CD8-positive, alpha-beta memory T cell (primary cell): ENCODE measurements at regions not wholly inside any gene's neighbourhood (a gene's known extent, or its start where the extent isn't known, plus 50 kb on each side); places are given as distances from the start of the nearest gene placed in this dataset.

Source experiments
- CTCF ChIA-PET: fragments of 350-600 bp; sonication (Branson Sonifier 250); formaldehyde crosslinking; loops from one replicate; lab custom pipeline; 2021; ENCODE audit warnings: antibody characterized with exemption; lab: Charles Lee
- POLR2A ChIA-PET: fragments of 350-600 bp; sonication (Branson Sonifier 250); formaldehyde crosslinking; loops from one replicate; lab custom pipeline; 2021; ENCODE audit warnings: antibody characterized with exemption; lab: Charles Lee
- DNase-seq, 5 donors: peaks; one replicate each; pipeline versions ENCODE4 v3.0.0 to v3.0.0-alpha.2; 2020 to 2022; ENCODE audit warnings: mixed read lengths in 1 of 5
- H3K27ac ChIP-seq: one replicate; pipeline ENCODE4 v1.7.0; 2013; ENCODE audit warnings: low read depth, mild to moderate bottlenecking, low read length, moderate library complexity
- H3K27me3 ChIP-seq: 2 replicates; pipeline ENCODE4 v1.7.0; 2013; ENCODE audit warnings: low read length, mild to moderate bottlenecking; ENCODE audit not compliant: insufficient read depth, poor library complexity, severe bottlenecking
- H3K36me3 ChIP-seq: 2 replicates; pipeline ENCODE4 v1.7.0; 2013; ENCODE audit warnings: mild to moderate bottlenecking, low read length, moderate library complexity; ENCODE audit not compliant: insufficient read depth
- H3K4me1 ChIP-seq: 2 replicates; pipeline ENCODE4 v1.7.0; 2013; ENCODE audit warnings: mild to moderate bottlenecking, low read length, moderate library complexity; ENCODE audit not compliant: insufficient read depth
- H3K4me3 ChIP-seq: 2 replicates; pipeline ENCODE4 v1.7.0; 2013; ENCODE audit warnings: mild to moderate bottlenecking, low read length
- H3K9me3 ChIP-seq: 2 replicates; pipeline ENCODE4 v1.7.0; 2013; ENCODE audit warnings: mild to moderate bottlenecking, low read length
- H3K27ac Mint-ChIP-seq, 8 donors: one replicate each; pipeline ENCODE4 v1.8.0; 2020 to 2021; ENCODE audit warnings: mixed read lengths in 8 of 8, mild to moderate bottlenecking in 6 of 8, inconsistent platforms in 3 of 8, moderate library complexity in 3 of 8
- H3K27me3 Mint-ChIP-seq, 2 donors: one replicate each; pipeline ENCODE4 v1.8.0; 2020 to 2021; ENCODE audit warnings: mixed read lengths in 2 of 2, mild to moderate bottlenecking in 1 of 2, moderate library complexity in 1 of 2
- H3K36me3 Mint-ChIP-seq, 3 donors: one replicate each; pipeline ENCODE4 v1.8.0; 2020 to 2021; ENCODE audit warnings: mixed read lengths in 3 of 3, inconsistent platforms in 1 of 3, mild to moderate bottlenecking in 1 of 3
- H3K4me1 Mint-ChIP-seq, 3 donors: one replicate each; pipeline ENCODE4 v1.8.0; 2020 to 2021; ENCODE audit warnings: mixed read lengths in 3 of 3, inconsistent platforms in 1 of 3, mild to moderate bottlenecking in 1 of 3
- H3K4me3 Mint-ChIP-seq, 7 donors: one replicate each; pipeline ENCODE4 v1.8.0; 2020 to 2021; ENCODE audit warnings: mixed read lengths in 7 of 7, mild to moderate bottlenecking in 6 of 7, moderate library complexity in 4 of 7, inconsistent platforms in 2 of 7
- H3K9me3 Mint-ChIP-seq, 5 donors: one replicate each; pipeline ENCODE4 v1.8.0; 2020 to 2022; ENCODE audit warnings: mixed read lengths in 5 of 5, mild to moderate bottlenecking in 3 of 5, moderate library complexity in 2 of 5, inconsistent platforms in 1 of 5

- POLR2A ChIA-PET, result no interaction called here
- Histone ChIP-seq H3K9me3 (no peaks in the 10 kb centered on the region), H3K27me3 (no peaks in the 10 kb centered on the region), H3K36me3 (no peaks in the 10 kb centered on the region), H3K4me3 (no peak overlapping the region), H3K4me1 (no peaks in the 10 kb centered on the region), H3K27ac (no peak overlapping the region)
- Mint-ChIP-seq H3K27me3 (no peaks in the 10 kb centered on the region), H3K36me3 (no peaks in the 10 kb centered on the region), H3K4me3 (peak overlapping the region in 1 of 7 donors; percentile 29), H3K9me3 (peaks cover 0 to 5% (median 0%) of the 10 kb centered on the region in 5 donors), H3K27ac (no peak overlapping the region), H3K4me1 (no peaks in the 10 kb centered on the region)
- CTCF ChIA-PET, result no interaction called here
- DNase-seq, result peak in 1 of 5 donors; percentile 38
These were observed 128.2 kb upstream of the ARGLU1 start for GRCh38 chr13:106696140-106696539.

GRCh38 chr13:106695139-106695538, 127.2 kb upstream of the ARGLU1 start:
- H3K27ac Mint-ChIP-seq, result no peak overlapping the region
- POLR2A ChIA-PET, result no interaction called here
- H3K36me3 Mint-ChIP-seq, result no peaks in the 10 kb centered on the region
- H3K4me1 Mint-ChIP-seq, result no peaks in the 10 kb centered on the region
- no peaks in the 10 kb centered on the region for H3K36me3 ChIP-seq
- DNase-seq, result no peak
- no peaks in the 10 kb centered on the region for H3K9me3 ChIP-seq
- H3K27me3 Mint-ChIP-seq, result no peaks in the 10 kb centered on the region
- H3K9me3 Mint-ChIP-seq, result peaks cover 0 to 5% (median 0%) of the 10 kb centered on the region in 5 donors
- CTCF ChIA-PET, result no interaction called here
- H3K4me1 ChIP-seq, result no peaks in the 10 kb centered on the region
- H3K4me3 Mint-ChIP-seq, result no peak overlapping the region
- no peaks in the 10 kb centered on the region for H3K27me3 ChIP-seq
- H3K4me3 ChIP-seq, result no peak overlapping the region
- no peak overlapping the region for H3K27ac ChIP-seq

GRCh38 chr13:106691861-106692260, 123.9 kb upstream of the ARGLU1 start:
- ChIA-PET POLR2A (no interaction called here), CTCF (interaction anchor here (1.0 kb wide), 1 partner anchor 10 kb away, joined by 3 read pairs; no protein-coding TSS in a partner anchor)
- Histone ChIP-seq H3K4me1 (no peaks in the 10 kb centered on the region), H3K9me3 (no peaks in the 10 kb centered on the region), H3K4me3 (no peak overlapping the region), H3K27me3 (no peaks in the 10 kb centered on the region), H3K27ac (no peak overlapping the region), H3K36me3 (no peaks in the 10 kb centered on the region)
- H3K36me3 Mint-ChIP-seq, result no peaks in the 10 kb centered on the region
- no peak overlapping the region for H3K4me3 Mint-ChIP-seq
- DNase-seq, result no peak
- H3K27ac Mint-ChIP-seq, result no peak overlapping the region
- no peaks in the 10 kb centered on the region for H3K4me1 Mint-ChIP-seq
- no peaks in the 10 kb centered on the region for H3K27me3 Mint-ChIP-seq
- H3K9me3 Mint-ChIP-seq, result peaks cover 0 to 2% (median 0%) of the 10 kb centered on the region in 5 donors

- ChIA-PET POLR2A (no interaction called here), CTCF (interaction anchor here (1.0 kb wide), 1 partner anchor 9 kb away, joined by 3 read pairs; no protein-coding TSS in a partner anchor)
- DNase-seq, result no peak
- Mint-ChIP-seq H3K36me3 (no peaks in the 10 kb centered on the region), H3K27ac (no peak overlapping the region), H3K4me3 (no peak overlapping the region), H3K9me3 (peaks cover 0 to 2% (median 0%) of the 10 kb centered on the region in 5 donors), H3K27me3 (no peaks in the 10 kb centered on the region), H3K4me1 (no peaks in the 10 kb centered on the region)
- H3K4me1 ChIP-seq, result no peaks in the 10 kb centered on the region
- no peak overlapping the region for H3K4me3 ChIP-seq
- no peaks in the 10 kb centered on the region for H3K9me3 ChIP-seq
- H3K27me3 ChIP-seq, result no peaks in the 10 kb centered on the region
- H3K36me3 ChIP-seq, result no peaks in the 10 kb centered on the region
- no peak overlapping the region for H3K27ac ChIP-seq
These were observed 123.4 kb upstream of the ARGLU1 start for GRCh38 chr13:106691341-106691740.

- H3K27me3 Mint-ChIP-seq, result peaks cover 0 to 1% of the 10 kb centered on the region in 2 donors
- H3K27ac ChIP-seq, result no peak overlapping the region
- no peak overlapping the region for H3K4me3 ChIP-seq
- no peaks in the 10 kb centered on the region for H3K36me3 Mint-ChIP-seq
- H3K9me3 Mint-ChIP-seq, result peaks cover 0 to 3% (median 0%) of the 10 kb centered on the region in 5 donors
- H3K27ac Mint-ChIP-seq, result no peak overlapping the region
- H3K4me3 Mint-ChIP-seq, result no peak overlapping the region
- ChIA-PET CTCF (interaction anchor here (1.0 kb wide), 1 partner anchor 9 kb away, joined by 3 read pairs; no protein-coding TSS in a partner anchor), POLR2A (no interaction called here)
- H3K4me1 ChIP-seq, result no peaks in the 10 kb centered on the region
- no peaks in the 10 kb centered on the region for H3K9me3 ChIP-seq
- H3K4me1 Mint-ChIP-seq, result no peaks in the 10 kb centered on the region
- DNase-seq, result no peak
- H3K27me3 ChIP-seq, result no peaks in the 10 kb centered on the region
- H3K36me3 ChIP-seq, result no peaks in the 10 kb centered on the region
These were observed 122.8 kb upstream of the ARGLU1 start for GRCh38 chr13:106690779-106691178.

GRCh38 chr13:106689906-106690305, 122.0 kb upstream of the ARGLU1 start:
- CTCF ChIA-PET, result no interaction called here
- POLR2A ChIA-PET, result no interaction called here
- Histone ChIP-seq H3K9me3 (no peaks in the 10 kb centered on the region), H3K4me1 (no peaks in the 10 kb centered on the region), H3K4me3 (no peak overlapping the region), H3K27ac (no peak overlapping the region), H3K36me3 (no peaks in the 10 kb centered on the region), H3K27me3 (no peaks in the 10 kb centered on the region)
- no peak overlapping the region for H3K4me3 Mint-ChIP-seq
- H3K27me3 Mint-ChIP-seq, result peaks cover 0 to 1% of the 10 kb centered on the region in 2 donors
- no peak overlapping the region for H3K27ac Mint-ChIP-seq
- no peak for DNase-seq
- H3K4me1 Mint-ChIP-seq, result no peaks in the 10 kb centered on the region
- H3K9me3 Mint-ChIP-seq, result peaks cover 0 to 3% (median 0%) of the 10 kb centered on the region in 5 donors
- H3K36me3 Mint-ChIP-seq, result no peaks in the 10 kb centered on the region

- Histone ChIP-seq H3K4me1 (no peaks in the 10 kb centered on the region), H3K9me3 (no peaks in the 10 kb centered on the region), H3K36me3 (no peaks in the 10 kb centered on the region), H3K27me3 (no peaks in the 10 kb centered on the region), H3K27ac (no peak overlapping the region), H3K4me3 (no peak overlapping the region)
- H3K9me3 Mint-ChIP-seq, result peaks cover 0 to 3% (median 0%) of the 10 kb centered on the region in 5 donors
- H3K36me3 Mint-ChIP-seq, result no peaks in the 10 kb centered on the region
- POLR2A ChIA-PET, result no interaction called here
- H3K27ac Mint-ChIP-seq, result no peak overlapping the region
- peaks cover 0 to 1% of the 10 kb centered on the region in 2 donors for H3K27me3 Mint-ChIP-seq
- no peaks in the 10 kb centered on the region for H3K4me1 Mint-ChIP-seq
- H3K4me3 Mint-ChIP-seq, result no peak overlapping the region
- DNase-seq, result no peak
- CTCF ChIA-PET, result no interaction called here
These were observed 121.0 kb upstream of the ARGLU1 start for GRCh38 chr13:106688940-106689339.

GRCh38 chr13:106686163-106686562, 118.2 kb upstream of the ARGLU1 start:
- H3K27me3 ChIP-seq, result no peaks in the 10 kb centered on the region
- H3K4me3 ChIP-seq, result no peak overlapping the region
- Mint-ChIP-seq H3K36me3 (no peaks in the 10 kb centered on the region), H3K9me3 (peaks cover 0 to 3% (median 0%) of the 10 kb centered on the region in 5 donors), H3K4me1 (no peaks in the 10 kb centered on the region), H3K27me3 (peaks cover 0 to 1% of the 10 kb centered on the region in 2 donors), H3K27ac (no peak overlapping the region), H3K4me3 (no peak overlapping the region)
- DNase-seq, result no peak
- ChIA-PET CTCF (no interaction called here), POLR2A (no interaction called here)
- no peaks in the 10 kb centered on the region for H3K36me3 ChIP-seq
- H3K9me3 ChIP-seq, result no peaks in the 10 kb centered on the region
- no peaks in the 10 kb centered on the region for H3K4me1 ChIP-seq
- no peak overlapping the region for H3K27ac ChIP-seq
